Activated CD4-positive, alpha-beta T cell treated with anti-CD3 and anti-CD28 coated beads for 1 hour (primary cell): ENCODE measurements at regions not wholly inside any gene's neighbourhood (a gene's known extent, or its start where the extent isn't known, plus 50 kb on each side); places are given as distances from the start of the nearest gene placed in this dataset.

ENCODE experiments used
- DNase-seq: peaks from one replicate; pipeline ENCODE4 v3.0.0-alpha.2; 2020

- no peak for DNase-seq
Measured at GRCh38 chr2:133948610-133949290, 305.1 kb upstream of the MGAT5 start.

GRCh38 chr2:133949595-133949994 is 304.3 kb upstream of the MGAT5 start:
- DNase-seq, result no peak

GRCh38 chr2:133951209-133951608 is 302.7 kb upstream of the MGAT5 start:
- no peak for DNase-seq

- no peak for DNase-seq
Measured at GRCh38 chr2:133952420-133952819, 301.5 kb upstream of the MGAT5 start.

GRCh38 chr2:133952896-133953295 is 301.0 kb upstream of the MGAT5 start:
- DNase-seq, result no peak

- DNase-seq, result no peak
Measured at GRCh38 chr2:133953524-133953923, 300.3 kb upstream of the MGAT5 start.

GRCh38 chr2:133954636-133955035 is 299.2 kb upstream of the MGAT5 start:
- no peak for DNase-seq

GRCh38 chr2:133955169-133955568 is 298.7 kb upstream of the MGAT5 start:
- no peak for DNase-seq

- DNase-seq, result no peak
Measured at GRCh38 chr2:133956434-133956935, 297.4 kb upstream of the MGAT5 start.

- DNase-seq, result no peak
Measured at GRCh38 chr2:133957724-133958480, 296.0 kb upstream of the MGAT5 start.

GRCh38 chr2:133959066-133959465 is 294.8 kb upstream of the MGAT5 start:
- no peak for DNase-seq

- DNase-seq, result no peak
Measured at GRCh38 chr2:133966720-133967304, 287.1 kb upstream of the MGAT5 start.

GRCh38 chr2:133967326-133967725 is 286.5 kb upstream of the MGAT5 start:
- DNase-seq, result no peak

- no peak for DNase-seq
Measured at GRCh38 chr2:133968446-133968845, 285.4 kb upstream of the MGAT5 start.

GRCh38 chr2:133970641-133971040 is 283.2 kb upstream of the MGAT5 start:
- DNase-seq, result no peak

GRCh38 chr2:133972297-133972696 is 281.6 kb upstream of the MGAT5 start:
- no peak for DNase-seq

- DNase-seq, result no peak
Measured at GRCh38 chr2:133972786-133973185, 281.1 kb upstream of the MGAT5 start.

GRCh38 chr2:133974353-133974752 is 279.5 kb upstream of the MGAT5 start:
- DNase-seq, result no peak

GRCh38 chr2:133975135-133975534 is 278.7 kb upstream of the MGAT5 start:
- no peak for DNase-seq

GRCh38 chr2:133975676-133976428 is 278.0 kb upstream of the MGAT5 start:
- no peak for DNase-seq

- no peak for DNase-seq
Measured at GRCh38 chr2:133976659-133977058, 277.2 kb upstream of the MGAT5 start.

GRCh38 chr2:133977405-133977804 is 276.5 kb upstream of the MGAT5 start:
- DNase-seq, result no peak

- DNase-seq, result no peak
Measured at GRCh38 chr2:133982256-133982655, 271.6 kb upstream of the MGAT5 start.
